GOT3 (cell line): ENCODE measurements at regions not wholly inside any gene's neighbourhood (a gene's known extent, or its start where the extent isn't known, plus 50 kb on each side); places are given as distances from the start of the nearest gene placed in this dataset.

Source experiments
- DNase-seq: peaks from one replicate; lab custom pipeline; 2025; ENCODE audit warnings: mixed read lengths; lab: John Stamatoyannopoulos, UW

GRCh38 chr12:13503094-13503835 is 306.7 kb downstream of the EMP1 start:
- no peak for DNase-seq

- DNase-seq: no peak
These were observed 302.5 kb downstream of the EMP1 start for GRCh38 chr12:13499008-13499407.

- DNase-seq: no peak
These were observed 299.6 kb downstream of the EMP1 start for GRCh38 chr12:13496111-13496510.

GRCh38 chr12:13489246-13489645 is 292.7 kb downstream of the EMP1 start:
- DNase-seq: no peak

GRCh38 chr12:13487326-13487725 is 290.8 kb downstream of the EMP1 start:
- DNase-seq: no peak

GRCh38 chr12:13486794-13487193 is 290.3 kb downstream of the EMP1 start:
- no peak for DNase-seq

GRCh38 chr12:13478650-13479181 is 282.2 kb downstream of the EMP1 start:
- no peak for DNase-seq

GRCh38 chr12:13474381-13474780 is 277.9 kb downstream of the EMP1 start:
- no peak for DNase-seq

GRCh38 chr12:13472690-13473089 is 276.2 kb downstream of the EMP1 start:
- DNase-seq: no peak

- no peak for DNase-seq
These were observed 274.9 kb downstream of the EMP1 start for GRCh38 chr12:13471471-13471870.

GRCh38 chr12:13465635-13466034 is 269.1 kb downstream of the EMP1 start:
- DNase-seq: no peak

GRCh38 chr12:13463189-13463588 is 266.7 kb downstream of the EMP1 start:
- no peak for DNase-seq

- DNase-seq: no peak
These were observed 265.9 kb downstream of the EMP1 start for GRCh38 chr12:13462450-13462849.

- DNase-seq: no peak
These were observed 259.2 kb downstream of the EMP1 start for GRCh38 chr12:13455778-13456144.

GRCh38 chr12:13454991-13455777 is 258.7 kb downstream of the EMP1 start:
- DNase-seq: no peak

- no peak for DNase-seq
These were observed 256.5 kb downstream of the EMP1 start for GRCh38 chr12:13452955-13453570.

GRCh38 chr12:13451776-13452175 is 255.2 kb downstream of the EMP1 start:
- DNase-seq: no peak

GRCh38 chr12:13450231-13451080 is 253.9 kb downstream of the EMP1 start:
- no peak for DNase-seq

- no peak for DNase-seq
These were observed 247.6 kb downstream of the EMP1 start for GRCh38 chr12:13444076-13444475.

- DNase-seq: no peak
These were observed 247.0 kb downstream of the EMP1 start for GRCh38 chr12:13443498-13443897.

GRCh38 chr12:13443028-13443427 is 246.5 kb downstream of the EMP1 start:
- no peak for DNase-seq

GRCh38 chr12:13442457-13442856 is 245.9 kb downstream of the EMP1 start:
- DNase-seq: no peak
